A549 (cell line): ENCODE measurements at regions not wholly inside any gene's neighbourhood (a gene's known extent, or its start where the extent isn't known, plus 50 kb on each side); places are given as distances from the start of the nearest gene placed in this dataset.
"Not testable (repeated sequence)": the region's sequence is repeated elsewhere in the genome, so short reads cannot be mapped to it uniquely, and the experiment has no call there.

ENCODE experiments used
- ATAC-seq, 2 experiments: fragments of 200-7000 bp in 1 of 2; fragments of >200 bp in 1 of 2; cut with Nextera tagmentation in 1 of 2; cut with Tn5 transposase in 1 of 2; 3 replicates each; pipeline versions ENCODE4 v1.8.0 to v1.9.1; 2018 to 2020; ENCODE audit warnings: mild to moderate bottlenecking in 1 of 2, moderate library complexity in 1 of 2
- CTCF ChIA-PET: fragments of 300-600 bp; sonication (Branson Sonifier 250); formaldehyde crosslinking; extraction: SDS; loops from one replicate; lab custom pipeline; 2021; ENCODE audit warnings: antibody characterized with exemption, inconsistent platforms; lab: Yijun Ruan, JAX
- POLR2A ChIA-PET: fragments of 350-600 bp; formaldehyde crosslinking; extraction: SDS; loops from one replicate; lab custom pipeline; 2021; ENCODE audit warnings: antibody characterized with exemption, inconsistent platforms; lab: Yijun Ruan, JAX
- DNase-seq, 2 experiments: peaks; one replicate each; pipeline versions ENCODE4 v3.0.0 to v3.0.0-alpha.2; 2011 to 2016; ENCODE audit warnings: low read depth in 1 of 2, low spot score in 1 of 2
- FAIRE-seq: peaks from 2 replicates; lab custom pipeline; 2011; peaks lifted over from hg19 to GRCh38; lab: Jason Lieb, UNC
- H3K27ac ChIP-seq, 2 experiments: fragments of >200 bp; sonication (Bioruptor Twin); formaldehyde crosslinking; 3 replicates each; pipeline ENCODE4 v1.5.1; 2016 to 2017
- H3K4me1 ChIP-seq: fragments of >200 bp; sonication (Bioruptor Twin); formaldehyde crosslinking; 3 replicates; pipeline ENCODE4 v1.6.1; 2016
- H3K4me2 ChIP-seq: fragments of >200 bp; sonication (Bioruptor Twin); formaldehyde crosslinking; 3 replicates; pipeline ENCODE4 v1.6.1; 2016
- H3K4me3 ChIP-seq: fragments of >200 bp; sonication (Bioruptor Twin); formaldehyde crosslinking; 3 replicates; pipeline ENCODE4 v1.5.1; 2016
- H3K9me3 ChIP-seq: fragments of >200 bp; sonication (Bioruptor Twin); formaldehyde crosslinking; 3 replicates; pipeline ENCODE4 v1.6.1; 2016
- BHLHE40 ChIP-seq: IDR thresholded peaks from 2 replicates; pipeline ENCODE4 v1.6.1; 2012; ENCODE audit warnings: low read depth, low read length, inconsistent platforms
- CBX2 ChIP-seq: fragments of 200-600 bp; sonication (generic); IDR thresholded peaks from 2 replicates; pipeline ENCODE4 v1.6.1; 2016; ENCODE audit warnings: low read depth, mild to moderate bottlenecking, borderline replicate concordance
- CHD2 ChIP-seq: fragments of 150-350 bp; IDR thresholded peaks from 2 replicates; pipeline ENCODE4 v1.6.1; 2014; ENCODE audit warnings: low read length; ENCODE audit not compliant: partially characterized antibody
- CTCF ChIP-seq: fragments of >200 bp; sonication (Bioruptor Twin); formaldehyde crosslinking; IDR thresholded peaks from 3 replicates; pipeline ENCODE4 v1.5.1; 2016
- GATA3 ChIP-seq: IDR thresholded peaks from 2 replicates; pipeline ENCODE4 v1.6.1; 2012; ENCODE audit warnings: borderline replicate concordance
- HMGXB4 ChIP-seq: fragments of 250-450 bp; sonication (Bioruptor Pico); IDR thresholded peaks from 2 replicates; pipeline ENCODE4 v1.5.0; 2021; ENCODE audit warnings: mild to moderate bottlenecking, moderate library complexity, borderline replicate concordance
- MAFK ChIP-seq: fragments of 450-650 bp; IDR thresholded peaks from 2 replicates; pipeline ENCODE4 v1.6.1; 2014; ENCODE audit not compliant: partially characterized antibody
- NFE2L2 ChIP-seq: fragments of 150-350 bp; conservative IDR thresholded peaks from 2 replicates; pipeline ENCODE4 v1.6.1; 2014; ENCODE audit warnings: low read length
- RAD21 ChIP-seq, 2 experiments: fragments of >200 bp in 1 of 2; sonication (Bioruptor Twin) in 1 of 2; formaldehyde crosslinking in 1 of 2; IDR thresholded peaks in 1 of 2; conservative IDR thresholded peaks in 1 of 2; 2 replicates in 1 of 2; 3 replicates in 1 of 2; pipeline ENCODE4 v1.6.1; 2012 to 2018; ENCODE audit warnings: inconsistent platforms in 1 of 2
- RARB ChIP-seq: fragments of 250-450 bp; sonication (Bioruptor Pico); IDR thresholded peaks from 2 replicates; pipeline ENCODE4 v1.8.0; 2021; ENCODE audit warnings: mild to moderate bottlenecking, moderate library complexity
- RCOR1 ChIP-seq: fragments of 150-350 bp; IDR thresholded peaks from 2 replicates; pipeline ENCODE4 v1.6.1; 2014; ENCODE audit warnings: antibody characterized with exemption, low read length, low read depth
- SMC3 ChIP-seq: fragments of >200 bp; sonication (Bioruptor Twin); formaldehyde crosslinking; IDR thresholded peaks from 3 replicates; pipeline ENCODE4 v1.6.1; 2018; ENCODE audit warnings: inconsistent platforms
- ZSCAN20 ChIP-seq: fragments of 250-450 bp; sonication (Bioruptor Pico); IDR thresholded peaks from 2 replicates; pipeline ENCODE4 v1.8.0; 2022; ENCODE audit warnings: mild to moderate bottlenecking, moderate library complexity
- WGBS: methylation state at CpG from one replicate; pipeline ENCODE4 v1.1.6; 2017; ENCODE audit errors: missing lambda C conversion rate; 5-methylcytosine and 5-hydroxymethylcytosine counted together

DNA sequence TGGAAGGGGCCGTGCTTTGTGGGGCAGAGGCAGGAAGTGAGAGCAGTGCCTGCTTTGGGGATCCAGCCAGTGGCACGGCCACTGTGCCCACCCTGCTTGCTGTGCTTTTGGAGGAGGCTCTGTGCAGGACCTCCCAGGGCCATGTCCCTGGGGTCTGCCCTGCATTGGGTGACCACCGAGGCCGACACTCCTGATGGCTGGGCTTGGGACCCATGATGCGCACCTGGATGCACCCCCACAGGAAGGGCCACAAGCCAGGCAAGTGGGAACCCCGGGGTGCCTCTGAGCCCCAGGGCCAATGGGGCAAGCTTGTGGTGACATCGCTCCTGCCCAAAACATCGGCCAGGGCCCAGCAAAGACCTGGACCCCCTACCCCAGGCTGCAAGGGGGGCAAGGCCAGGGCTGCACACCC lies 738.6 kb upstream of the GJE1 start:
- ATAC-seq, result no peak
- Histone ChIP-seq H3K9me3 (no peaks in the 10 kb centered on the region), H3K4me1 (no peaks in the 10 kb centered on the region), H3K4me2 (no peak overlapping the region), H3K27ac (no peak overlapping the region), H3K4me3 (no peak overlapping the region)
- no peak for DNase-seq
- CTCF ChIA-PET, result no interaction called here
- POLR2A ChIA-PET, result no interaction called here
- FAIRE-seq, result no peak
- WGBS, result 92% methylated on average over 2 of the region's 8 CpGs
- no peak for TF ChIP-seq RCOR1
- no peak for TF ChIP-seq SMC3
- TF ChIP-seq ZSCAN20, result no peak
- no peak for TF ChIP-seq GATA3
- no peak for TF ChIP-seq CHD2
- no peak for TF ChIP-seq BHLHE40

DNA sequence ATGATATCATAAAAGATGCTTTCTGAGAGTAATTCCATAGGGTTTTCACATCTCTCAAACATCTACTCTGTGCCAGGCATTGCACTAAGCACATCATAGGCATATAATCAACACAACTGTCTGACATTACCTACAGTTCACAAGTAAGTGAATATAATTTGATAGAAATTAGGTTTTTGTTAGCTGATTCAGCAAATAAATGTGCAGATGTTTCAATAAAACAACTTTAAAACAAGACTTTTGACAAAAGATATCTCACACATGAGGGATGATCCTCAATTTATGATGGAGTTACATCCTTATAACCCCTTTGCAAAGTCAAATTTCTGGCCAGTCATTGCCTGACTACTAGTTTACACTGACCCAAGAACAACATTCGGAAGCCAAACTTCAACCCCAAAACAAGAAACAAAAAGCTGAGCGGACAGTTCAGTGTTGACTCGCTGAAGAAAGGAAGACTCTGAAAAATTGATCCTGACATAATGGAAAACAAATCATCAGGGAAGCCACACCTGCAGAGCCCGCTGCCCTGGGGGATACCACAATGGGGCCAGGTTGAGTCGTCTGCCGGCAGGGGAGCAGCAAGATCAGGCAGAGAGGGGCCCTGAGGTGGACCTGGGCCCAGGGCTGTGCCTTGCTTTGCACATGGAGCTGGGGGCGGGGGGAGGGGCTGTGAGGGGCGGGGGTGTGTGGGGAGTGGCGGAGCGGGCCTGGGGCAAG lies 739.2 kb upstream of the GJE1 start:
- TF ChIP-seq MAFK, result peak; percentile 85
- no peak for TF ChIP-seq SMC3
- TF ChIP-seq HMGXB4 (CRISPR knock-in tag), result no peak
- no peak overlapping the region for H3K27ac ChIP-seq
- DNase-seq (no peak), ATAC-seq (no peak), FAIRE-seq (no peak)
- WGBS, result 97% methylated on average over 6 of the region's 10 CpGs
- H3K9me3 ChIP-seq, result no peaks in the 10 kb centered on the region
- no peak overlapping the region for H3K4me2 ChIP-seq
- ChIA-PET POLR2A (no interaction called here), CTCF (no interaction called here)
- H3K4me1 ChIP-seq, result no peaks in the 10 kb centered on the region
- H3K4me3 ChIP-seq, result no peak overlapping the region

GRCh38 chr6:141391135-141391534 lies 741.6 kb upstream of the GJE1 start:
- H3K4me2 ChIP-seq, H3K9me3 ChIP-seq, H3K4me3 ChIP-seq, FAIRE-seq, POLR2A ChIA-PET, H3K27ac ChIP-seq, ATAC-seq, H3K4me1 ChIP-seq, DNase-seq, CTCF ChIA-PET: not testable (repeated sequence)
- 80% methylated on average over 2 of the region's 2 CpGs for WGBS

DNA sequence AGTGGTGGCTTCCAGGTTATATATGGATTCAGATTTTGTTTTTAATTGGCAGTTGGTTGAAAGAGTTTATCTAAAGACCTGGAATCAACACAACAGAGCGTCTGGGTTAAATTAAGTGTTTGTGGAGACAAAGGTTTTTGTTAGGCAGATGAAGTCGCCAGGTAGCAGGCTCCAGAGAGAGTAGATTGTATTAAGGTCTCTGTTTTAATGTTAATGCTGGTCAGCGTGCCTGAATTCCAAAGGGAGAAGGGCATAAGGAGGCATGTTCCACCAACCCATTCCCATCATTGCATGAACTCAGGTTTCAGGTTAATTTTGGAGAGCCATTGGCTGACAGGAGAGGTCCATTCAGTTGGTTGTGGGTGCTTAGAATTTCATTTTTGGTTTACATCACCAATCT lies 744.1 kb upstream of the GJE1 start:
- DNase-seq, result no peak
- H3K4me1 ChIP-seq, result peaks cover 3% of the 10 kb centered on the region; the same call in 1 of the 3 replicates
- TF ChIP-seq CBX2, result no peak
- TF ChIP-seq RARB, result no peak
- TF ChIP-seq RAD21 (conservative IDR thresholded peaks at IDR 0.05 in 1 of 2, IDR thresholded peaks at IDR 0.05 in 1 of 2), result no peak
- TF ChIP-seq MAFK, result no peak
- TF ChIP-seq CTCF, result no peak
- TF ChIP-seq NFE2L2, result no peak
- TF ChIP-seq, all 56 proteins: peak for 0
- no peak for ATAC-seq
- CTCF ChIA-PET, result no interaction called here
- Histone ChIP-seq H3K9me3 (no peaks in the 10 kb centered on the region), H3K4me2 (no peak overlapping the region), H3K27ac (no peak overlapping the region), H3K4me3 (no peak overlapping the region)
- WGBS, result 74% methylated on average over 3 of the region's 3 CpGs
- POLR2A ChIA-PET, result no interaction called here
- FAIRE-seq, result no peak
